Superior temporal gyrus (tissue), 1 donor: ENCODE measurements at regions not wholly inside any gene's neighbourhood (a gene's known extent, or its start where the extent isn't known, plus 50 kb on each side); places are given as distances from the start of the nearest gene placed in this dataset.

ENCODE experiments used
- DNase-seq: peaks from one replicate; pipeline ENCODE4 v3.0.0-alpha.2; 2016; ENCODE audit errors: extremely low spot score

- no peak for DNase-seq
These were observed 305.0 kb upstream of the IRX4 start for GRCh38 chr5:2187687-2188086.

GRCh38 chr5:2187156-2187555 lies 304.4 kb upstream of the IRX4 start:
- no peak for DNase-seq

DNA sequence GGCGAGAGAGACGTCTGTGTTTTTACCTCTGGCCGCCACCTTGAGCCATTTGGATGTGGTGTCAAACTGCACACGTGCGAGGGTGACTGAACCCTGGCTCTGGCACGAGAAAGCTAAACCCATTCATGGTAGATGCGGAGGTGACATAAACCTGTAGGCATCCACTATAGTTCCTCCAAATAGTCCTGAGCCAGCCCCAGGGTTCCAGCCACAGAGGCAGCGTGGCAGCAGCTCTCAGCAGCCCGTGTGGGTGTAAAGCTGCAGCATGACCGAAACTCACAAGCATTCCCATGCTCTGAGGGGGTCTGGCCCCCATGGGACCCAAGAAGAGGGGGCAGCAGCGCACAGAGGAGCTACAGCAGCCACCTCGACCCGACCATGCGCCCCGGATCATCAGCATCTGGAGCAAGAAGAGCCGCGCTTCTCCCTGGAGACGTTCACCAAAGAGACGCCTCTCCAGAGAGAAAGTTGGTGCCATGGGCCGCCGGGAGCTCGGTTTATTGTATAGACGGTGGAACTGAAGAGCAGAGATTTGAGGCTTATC lies 303.8 kb upstream of the IRX4 start:
- DNase-seq, result no peak

GRCh38 chr5:2185646-2186471 lies 303.1 kb upstream of the IRX4 start:
- DNase-seq, result no peak

DNA sequence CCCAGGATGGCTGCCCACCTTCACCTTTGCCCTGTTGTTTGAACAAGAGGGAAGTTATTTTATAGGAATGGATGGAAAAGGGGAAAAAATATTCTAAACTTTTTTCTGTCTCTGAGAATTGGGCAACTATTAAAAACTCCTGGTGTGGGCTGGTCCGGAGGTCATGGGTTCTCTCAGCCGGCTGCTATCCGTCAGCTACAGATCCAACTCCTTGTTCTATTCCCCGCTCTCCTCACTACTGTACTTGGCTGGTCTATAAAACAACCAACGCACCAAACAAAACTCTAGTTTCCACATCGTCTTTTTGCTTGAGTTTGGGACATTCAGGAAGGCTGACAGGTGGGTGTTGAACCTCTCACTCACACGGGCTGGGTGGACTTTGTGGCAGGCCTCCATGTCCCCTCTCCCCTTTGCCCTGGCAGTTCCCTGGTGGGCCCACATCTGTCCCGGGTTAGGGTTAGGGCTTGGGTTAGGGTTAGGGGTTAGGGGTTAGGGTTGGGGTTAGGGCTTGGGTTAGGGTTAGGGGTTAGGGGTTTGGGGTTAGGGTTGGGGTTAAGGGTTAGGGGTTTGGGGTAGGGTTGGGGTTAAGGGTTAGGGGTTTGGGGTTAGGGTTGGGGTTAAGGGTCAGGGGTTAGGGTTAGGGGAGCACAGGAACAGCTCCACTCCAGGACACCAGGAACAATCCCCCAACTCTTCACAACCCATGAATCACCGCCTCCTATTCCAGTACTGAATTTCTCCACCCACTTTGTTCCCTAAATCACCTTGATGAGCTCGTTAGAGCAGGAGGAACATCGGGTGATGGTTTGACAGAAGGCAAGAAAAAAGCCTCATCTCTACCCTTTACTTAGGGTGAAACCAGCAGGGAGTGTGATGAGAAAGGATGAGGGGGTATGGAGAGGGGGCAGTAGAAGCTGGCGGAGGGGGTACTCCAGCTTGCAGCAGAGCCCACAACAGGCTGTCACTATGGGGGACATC lies 302.1 kb upstream of the IRX4 start:
- no peak for DNase-seq

GRCh38 chr5:2184026-2184366 lies 301.3 kb upstream of the IRX4 start:
- no peak for DNase-seq

DNA sequence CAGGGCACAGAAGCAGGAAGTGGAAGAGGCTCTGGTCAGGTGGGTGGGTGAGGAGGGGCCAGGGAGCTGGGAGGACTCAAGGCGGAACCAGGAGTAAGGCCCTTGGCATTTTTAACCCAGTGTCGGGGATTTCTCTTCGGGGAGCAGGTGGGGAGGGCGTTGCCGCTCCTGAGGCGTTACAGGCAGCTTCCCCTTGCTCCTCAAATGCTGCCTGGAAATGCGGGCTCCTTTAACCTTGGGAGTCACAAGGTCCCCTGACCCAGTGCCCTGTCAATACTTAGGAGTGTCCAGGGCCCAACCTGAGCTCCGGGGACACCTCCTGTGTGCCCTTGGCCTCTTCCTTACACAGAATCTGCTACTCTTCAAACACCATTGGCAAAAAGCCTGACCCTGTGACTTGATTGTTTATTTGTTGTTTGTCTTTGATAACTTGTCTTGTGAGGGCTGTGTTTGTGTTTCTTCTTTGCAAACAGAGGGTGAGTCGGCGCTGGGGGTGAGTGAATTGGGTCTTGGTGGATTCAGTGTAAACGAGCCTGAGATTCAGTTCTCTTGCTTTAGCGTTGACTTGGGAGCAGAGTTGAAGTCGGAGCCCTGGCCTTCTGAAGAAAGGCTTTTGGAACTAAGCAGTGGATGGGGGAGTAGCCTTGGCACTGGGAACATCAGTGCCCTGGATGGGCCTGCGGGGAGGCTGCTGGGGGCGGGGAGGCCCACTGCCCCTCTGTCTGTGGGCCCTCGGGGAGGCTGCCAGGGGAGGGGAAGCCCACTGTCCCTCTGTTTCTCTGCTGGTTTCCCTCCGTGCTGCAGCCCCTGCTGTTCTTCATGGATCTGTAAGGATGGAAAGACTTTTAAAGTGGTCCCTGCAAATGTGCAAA lies 300.7 kb upstream of the IRX4 start:
- DNase-seq, result no peak

GRCh38 chr5:2182020-2182419 lies 299.3 kb upstream of the IRX4 start:
- DNase-seq, result no peak

DNA sequence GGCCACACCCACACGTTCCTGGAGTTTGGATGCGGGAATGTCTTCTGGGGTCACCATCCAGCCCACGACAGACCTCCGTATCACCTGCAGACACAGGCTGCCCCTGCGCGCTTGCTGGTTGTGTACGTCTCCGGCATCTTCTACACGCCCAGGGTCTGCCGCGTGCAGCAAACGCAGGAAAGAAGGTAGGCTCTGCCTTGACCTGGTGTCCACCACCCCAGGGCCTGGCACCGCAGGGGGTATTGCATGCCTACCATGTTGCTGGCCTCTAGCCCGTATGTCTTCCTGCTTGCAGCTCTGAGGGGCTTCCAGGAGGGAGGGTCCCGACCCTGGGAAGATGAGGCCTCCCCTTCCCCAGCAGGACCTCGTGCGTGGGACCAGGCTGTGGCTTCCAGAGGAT lies 298.8 kb upstream of the IRX4 start:
- no peak for DNase-seq

DNA sequence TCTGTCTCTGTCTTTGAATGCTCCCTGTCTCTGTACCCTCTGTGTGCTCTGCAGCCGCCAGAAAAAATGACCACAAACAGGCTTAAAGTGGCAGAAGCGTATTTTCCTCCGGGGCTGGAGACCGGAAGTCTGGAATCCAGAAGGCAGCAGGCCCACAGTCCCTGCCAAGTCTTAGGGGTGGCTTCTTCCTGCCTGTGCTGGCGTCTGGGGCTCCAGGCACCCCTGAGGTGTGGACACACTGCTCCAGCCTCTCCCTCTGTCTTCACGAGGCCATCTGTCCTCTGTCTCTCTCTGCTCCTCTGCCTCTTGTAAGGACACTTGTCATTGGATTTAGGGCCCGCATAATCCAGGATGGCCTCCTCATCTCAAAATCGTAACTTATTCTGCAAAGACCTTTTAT lies 298.4 kb upstream of the IRX4 start:
- no peak for DNase-seq

GRCh38 chr5:2180456-2180855 lies 297.7 kb upstream of the IRX4 start:
- DNase-seq, result no peak

GRCh38 chr5:2179861-2180260 lies 297.1 kb upstream of the IRX4 start:
- DNase-seq, result no peak

GRCh38 chr5:2178528-2178927 lies 295.8 kb upstream of the IRX4 start:
- DNase-seq, result no peak

DNA sequence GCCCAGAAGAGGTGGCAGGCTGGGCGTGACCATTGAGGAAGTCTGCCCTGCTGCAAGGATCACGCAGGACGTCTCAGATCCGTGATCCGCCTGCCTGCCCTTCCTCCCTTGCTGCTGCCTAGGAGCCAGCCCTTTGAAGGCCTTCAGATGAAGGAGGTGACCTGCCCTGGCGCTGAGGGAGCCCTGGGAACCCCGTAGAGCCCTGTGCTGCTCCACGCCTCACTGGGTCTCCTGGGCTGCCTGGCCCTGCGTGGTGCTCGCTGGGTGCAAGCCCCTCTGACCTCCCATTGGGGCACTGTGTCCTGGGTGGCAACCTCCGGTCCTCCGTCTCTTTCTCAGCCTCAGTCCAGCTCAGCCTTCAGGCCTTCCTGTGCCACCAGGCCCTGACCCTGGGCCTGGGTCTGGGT lies 295.3 kb upstream of the IRX4 start:
- DNase-seq, result no peak

- no peak for DNase-seq
These were observed 294.5 kb upstream of the IRX4 start for GRCh38 chr5:2177244-2177643.

GRCh38 chr5:2176581-2176980 lies 293.9 kb upstream of the IRX4 start:
- DNase-seq, result no peak

DNA sequence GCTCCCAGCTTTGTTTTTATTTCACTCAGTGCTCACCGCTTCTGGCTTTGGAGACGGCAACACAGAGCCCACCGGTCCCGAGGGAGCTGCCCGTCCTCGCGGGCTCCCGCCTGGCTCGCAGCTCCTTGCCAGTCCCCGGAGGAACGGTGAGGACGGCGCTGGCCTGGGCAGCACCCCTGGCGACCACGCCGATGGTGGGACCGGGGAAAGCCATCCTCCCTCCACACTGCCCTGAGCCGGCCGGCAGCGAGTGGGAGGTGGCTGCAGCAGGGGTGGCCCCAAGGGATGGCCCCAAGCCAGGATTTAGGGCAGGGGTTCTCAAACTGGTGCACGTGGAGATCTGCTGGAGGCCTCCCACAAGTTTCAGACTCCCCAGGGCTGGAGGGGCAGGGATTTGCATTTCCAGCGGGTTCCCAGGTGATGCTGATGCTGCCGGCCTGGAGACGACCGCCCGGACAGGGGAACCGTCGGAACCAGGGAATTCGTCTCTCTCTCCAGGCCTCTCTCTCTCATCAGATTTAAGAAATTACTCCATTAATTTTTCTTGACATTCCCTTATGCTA lies 293.2 kb upstream of the IRX4 start:
- no peak for DNase-seq

DNA sequence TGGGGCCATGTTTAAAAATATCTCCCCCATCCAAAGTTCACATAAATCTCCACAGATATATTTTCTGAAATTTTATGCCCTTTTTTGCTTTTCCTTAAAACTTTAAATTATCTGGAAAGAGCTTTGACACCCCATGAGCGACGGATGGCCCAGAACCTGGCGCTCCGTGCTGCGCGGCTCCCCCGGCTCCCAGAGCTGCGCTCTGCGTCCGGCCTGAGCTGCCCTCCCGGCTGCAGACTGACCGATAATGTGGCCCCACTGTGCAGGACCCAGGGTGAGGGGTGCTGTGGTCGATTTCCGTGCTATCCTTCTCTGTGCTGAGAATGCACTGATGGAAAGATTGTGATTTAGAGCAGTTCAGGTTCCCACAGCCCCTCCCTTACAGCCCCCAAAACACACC lies 292.3 kb upstream of the IRX4 start:
- DNase-seq, result no peak

DNA sequence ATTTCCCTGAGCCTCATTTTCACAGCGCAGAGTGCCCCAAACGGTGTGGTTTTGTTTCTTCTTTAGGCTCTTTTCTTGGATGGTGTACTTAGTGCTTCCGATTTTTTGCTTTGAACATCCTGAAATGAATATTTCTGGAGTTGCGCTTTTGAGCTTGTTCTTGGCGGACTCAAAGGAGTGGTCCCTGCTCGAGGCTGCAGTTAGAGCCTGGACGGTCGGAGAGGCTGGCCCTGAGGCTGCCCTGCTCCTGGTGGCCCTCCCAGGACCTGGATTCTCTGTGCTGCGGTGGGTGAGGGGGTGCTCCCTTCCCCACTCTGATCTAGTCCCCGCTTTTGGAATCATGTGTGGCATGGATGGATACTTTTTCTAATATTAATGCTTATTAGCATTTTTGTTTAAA lies 291.8 kb upstream of the IRX4 start:
- no peak for DNase-seq

GRCh38 chr5:2173151-2173834 lies 290.6 kb upstream of the IRX4 start:
- no peak for DNase-seq

DNA sequence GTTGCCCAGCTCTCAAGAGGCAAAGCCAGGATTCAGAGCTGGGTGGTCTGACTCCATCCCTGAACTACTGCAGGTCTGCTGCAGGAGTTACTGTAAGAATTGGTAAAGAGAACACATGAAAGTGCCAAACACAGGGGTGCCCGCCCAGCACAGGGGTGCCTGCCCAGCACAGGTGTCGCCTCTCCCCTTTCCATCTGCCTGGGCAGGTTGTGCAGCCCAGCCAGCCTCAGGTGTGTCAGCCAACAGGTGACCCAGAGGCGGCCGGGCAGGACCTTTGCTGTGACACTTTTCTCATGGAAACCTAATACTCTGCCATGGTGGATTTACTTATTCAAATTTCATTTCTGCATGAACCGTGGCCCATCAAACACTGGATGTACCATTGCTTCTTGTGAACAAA lies 289.7 kb upstream of the IRX4 start:
- no peak for DNase-seq
